ENCODE measurements at regions not wholly inside any gene's neighbourhood (a gene's known extent, or its start where the extent isn't known, plus 50 kb on each side); places are given as distances from the start of the nearest gene placed in this dataset.
"Not testable (repeated sequence)": the region's sequence is repeated elsewhere in the genome, so short reads cannot be mapped to it uniquely, and the experiment has no call there.

DNA sequence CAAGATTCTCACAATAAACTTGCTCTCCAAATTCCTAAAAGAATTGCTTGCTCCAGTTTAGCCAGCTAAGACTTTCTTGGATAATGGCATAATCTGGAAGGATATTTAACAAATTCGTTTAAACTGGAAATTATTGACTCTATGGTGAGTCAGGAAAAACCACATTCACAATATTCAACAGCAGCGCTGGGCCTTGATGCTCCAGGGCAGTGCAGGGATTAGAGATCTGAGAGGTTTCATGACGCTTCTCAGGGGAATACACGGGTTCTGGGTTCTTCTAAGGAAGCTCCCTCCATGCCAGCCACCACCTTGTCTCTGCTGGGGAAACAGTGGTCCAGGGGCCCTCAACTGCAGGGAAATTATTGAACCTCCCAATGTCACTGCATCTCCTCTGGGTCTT lies 123.3 kb upstream of the FAM20C start:
- H3K9ac ChIP-seq (ENCODE audit: low read length); H3K9me2 ChIP-seq (ENCODE audit: insufficient read depth); RAD21 ChIA-PET (ENCODE audit: low non-redundant PET in 1 of 2, low total read pairs in 2 of 2, uncharacterized antibody in 2 of 2, unreplicated experiment in 2 of 2); H3K36me3 ChIP-seq (ENCODE audit: control insufficient read depth in 1 of 2, insufficient read depth in 2 of 2, low read length in 2 of 2); BruUV-seq (replicated peaks); POLR2A ChIA-PET; intact Hi-C loops (cut with micrococcal nuclease); H3K4me2 ChIP-seq (ENCODE audit: low read length); DNase-seq (ENCODE audit: low read depth, low spot score); H4K20me1 ChIP-seq (ENCODE audit: insufficient read depth); H3K4me1 ChIP-seq (ENCODE audit: control insufficient read depth in 1 of 2, insufficient read depth in 2 of 2, low read length in 2 of 2); ATAC-seq; H3K4me3 ChIP-seq (replicated peaks in 1 of 2; ENCODE audit: low read depth in 1 of 2, low read length in 2 of 2); H3K9me3 ChIP-seq (ENCODE audit: control insufficient read depth in 1 of 2, insufficient read depth in 1 of 2, low read depth in 1 of 2, low read length in 2 of 2); H3K27ac ChIP-seq (ENCODE audit: low read depth, low read length); CTCF ChIA-PET; H2AFZ ChIP-seq (ENCODE audit: low read depth, low read length, poor library complexity, severe bottlenecking); H3K79me2 ChIP-seq (ENCODE audit: insufficient read depth, low read length); H3K27me3 ChIP-seq (ENCODE audit: insufficient read depth, low read length): not testable (repeated sequence)

DNA sequence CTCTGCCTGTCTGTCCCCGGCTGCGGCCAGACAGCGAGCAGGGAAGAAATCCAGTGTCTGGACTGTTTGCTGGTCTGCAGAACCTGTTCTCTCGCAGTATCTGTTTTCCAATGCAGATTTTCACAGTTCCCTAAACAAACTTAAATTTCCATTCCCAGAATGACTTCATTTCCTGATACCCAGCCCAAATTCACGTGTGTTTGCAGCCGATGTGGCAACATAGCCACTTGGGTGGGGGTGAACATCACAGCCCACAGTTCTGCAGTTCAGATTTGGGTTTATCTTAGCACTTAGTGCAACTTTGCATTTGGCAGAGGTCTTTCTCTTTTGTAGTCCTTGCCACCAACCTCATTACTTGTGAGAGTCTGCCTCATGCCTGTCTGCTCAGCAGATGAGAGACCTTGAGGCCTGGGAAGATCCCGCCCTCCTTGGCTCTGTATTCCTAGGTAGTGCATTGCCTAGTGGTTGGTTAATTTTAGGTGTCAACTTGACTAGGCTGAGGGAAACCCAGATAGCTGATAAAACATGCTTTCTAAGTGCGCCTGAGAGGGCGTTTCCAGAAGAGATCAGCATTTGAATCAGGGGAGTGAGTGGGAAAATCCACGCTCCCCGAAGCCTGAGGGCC lies 122.8 kb upstream of the FAM20C start:
- intact Hi-C loops (cut with micrococcal nuclease); H3K27ac ChIP-seq (ENCODE audit: low read depth, low read length); CTCF ChIA-PET; BruUV-seq (replicated peaks); H3K79me2 ChIP-seq (ENCODE audit: insufficient read depth, low read length); H3K4me2 ChIP-seq (ENCODE audit: low read length); H3K27me3 ChIP-seq (ENCODE audit: insufficient read depth, low read length); H3K9me3 ChIP-seq (ENCODE audit: control insufficient read depth in 1 of 2, insufficient read depth in 1 of 2, low read depth in 1 of 2, low read length in 2 of 2); H3K9me2 ChIP-seq (ENCODE audit: insufficient read depth); DNase-seq (ENCODE audit: low read depth, low spot score); H3K4me1 ChIP-seq (ENCODE audit: control insufficient read depth in 1 of 2, insufficient read depth in 2 of 2, low read length in 2 of 2); H3K9ac ChIP-seq (ENCODE audit: low read length); H4K20me1 ChIP-seq (ENCODE audit: insufficient read depth); H3K4me3 ChIP-seq (replicated peaks in 1 of 2; ENCODE audit: low read depth in 1 of 2, low read length in 2 of 2); H3K36me3 ChIP-seq (ENCODE audit: control insufficient read depth in 1 of 2, insufficient read depth in 2 of 2, low read length in 2 of 2); POLR2A ChIA-PET; RAD21 ChIA-PET (ENCODE audit: low non-redundant PET in 1 of 2, low total read pairs in 2 of 2, uncharacterized antibody in 2 of 2, unreplicated experiment in 2 of 2); H2AFZ ChIP-seq (ENCODE audit: low read depth, low read length, poor library complexity, severe bottlenecking); ATAC-seq: not testable (repeated sequence)

DNA sequence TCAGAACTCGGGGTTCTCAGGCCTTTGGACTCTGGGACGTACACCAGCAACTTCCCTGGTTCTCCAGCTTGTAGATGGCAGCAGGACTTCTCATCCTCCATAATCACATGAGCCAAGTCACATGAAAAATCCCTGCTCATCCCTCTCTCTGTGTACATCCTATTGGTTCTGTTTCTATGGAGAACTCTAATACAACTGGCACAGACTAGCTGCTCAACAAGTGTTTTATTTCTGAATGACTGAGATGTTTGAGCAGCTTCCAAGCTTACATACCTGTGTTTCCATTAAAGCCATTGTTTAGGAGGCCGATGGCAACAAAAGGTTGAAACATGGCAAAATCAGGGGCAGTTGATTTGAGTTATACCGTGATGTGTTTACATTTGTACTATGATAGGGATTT lies 122.2 kb upstream of the FAM20C start:
- H3K27me3 ChIP-seq (ENCODE audit: insufficient read depth, low read length); RAD21 ChIA-PET (ENCODE audit: low non-redundant PET in 1 of 2, low total read pairs in 2 of 2, uncharacterized antibody in 2 of 2, unreplicated experiment in 2 of 2); H4K20me1 ChIP-seq (ENCODE audit: insufficient read depth); H3K4me2 ChIP-seq (ENCODE audit: low read length); H3K4me3 ChIP-seq (replicated peaks in 1 of 2; ENCODE audit: low read depth in 1 of 2, low read length in 2 of 2); H2AFZ ChIP-seq (ENCODE audit: low read depth, low read length, poor library complexity, severe bottlenecking); DNase-seq (ENCODE audit: low read depth, low spot score); H3K9me2 ChIP-seq (ENCODE audit: insufficient read depth); H3K4me1 ChIP-seq (ENCODE audit: control insufficient read depth in 1 of 2, insufficient read depth in 2 of 2, low read length in 2 of 2); BruUV-seq (replicated peaks); ATAC-seq; H3K36me3 ChIP-seq (ENCODE audit: control insufficient read depth in 1 of 2, insufficient read depth in 2 of 2, low read length in 2 of 2); H3K79me2 ChIP-seq (ENCODE audit: insufficient read depth, low read length); H3K27ac ChIP-seq (ENCODE audit: low read depth, low read length); CTCF ChIA-PET; H3K9me3 ChIP-seq (ENCODE audit: control insufficient read depth in 1 of 2, insufficient read depth in 1 of 2, low read depth in 1 of 2, low read length in 2 of 2); POLR2A ChIA-PET; H3K9ac ChIP-seq (ENCODE audit: low read length); intact Hi-C loops (cut with micrococcal nuclease): not testable (repeated sequence)

DNA sequence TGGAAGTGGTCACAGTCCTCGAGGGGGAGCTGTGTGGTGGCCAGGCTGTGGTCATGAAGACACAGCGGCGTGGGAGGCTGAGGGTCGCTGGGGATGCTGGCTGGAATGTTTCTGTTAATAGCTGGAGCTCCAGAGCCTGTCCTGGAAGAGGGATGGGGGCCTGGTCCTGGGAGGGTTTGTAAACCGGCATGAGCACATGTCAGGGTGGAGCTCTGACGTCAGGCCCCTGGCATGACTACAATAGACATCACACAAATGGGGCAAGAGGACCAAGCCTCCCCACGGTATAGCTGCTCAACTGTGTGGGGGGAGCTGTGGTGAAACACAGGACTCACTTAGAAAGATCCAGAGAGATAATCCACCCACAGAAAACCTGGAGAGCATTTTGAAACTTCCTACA lies 121.4 kb upstream of the FAM20C start:
- H3K27ac ChIP-seq (ENCODE audit: low read depth, low read length); H3K4me2 ChIP-seq (ENCODE audit: low read length); CTCF ChIA-PET; H3K4me3 ChIP-seq (replicated peaks in 1 of 2; ENCODE audit: low read depth in 1 of 2, low read length in 2 of 2); H4K20me1 ChIP-seq (ENCODE audit: insufficient read depth); POLR2A ChIA-PET; RAD21 ChIA-PET (ENCODE audit: low non-redundant PET in 1 of 2, low total read pairs in 2 of 2, uncharacterized antibody in 2 of 2, unreplicated experiment in 2 of 2); DNase-seq (ENCODE audit: low read depth, low spot score); intact Hi-C loops (cut with micrococcal nuclease); H2AFZ ChIP-seq (ENCODE audit: low read depth, low read length, poor library complexity, severe bottlenecking); H3K9ac ChIP-seq (ENCODE audit: low read length); ATAC-seq; BruUV-seq (replicated peaks); H3K9me2 ChIP-seq (ENCODE audit: insufficient read depth); H3K79me2 ChIP-seq (ENCODE audit: insufficient read depth, low read length); H3K36me3 ChIP-seq (ENCODE audit: control insufficient read depth in 1 of 2, insufficient read depth in 2 of 2, low read length in 2 of 2); H3K4me1 ChIP-seq (ENCODE audit: control insufficient read depth in 1 of 2, insufficient read depth in 2 of 2, low read length in 2 of 2); H3K27me3 ChIP-seq (ENCODE audit: insufficient read depth, low read length); H3K9me3 ChIP-seq (ENCODE audit: control insufficient read depth in 1 of 2, insufficient read depth in 1 of 2, low read depth in 1 of 2, low read length in 2 of 2): not testable (repeated sequence)
